ENCODE measurements at regions not wholly inside any gene's neighbourhood (a gene's known extent, or its start where the extent isn't known, plus 50 kb on each side); places are given as distances from the start of the nearest gene placed in this dataset.

DNA sequence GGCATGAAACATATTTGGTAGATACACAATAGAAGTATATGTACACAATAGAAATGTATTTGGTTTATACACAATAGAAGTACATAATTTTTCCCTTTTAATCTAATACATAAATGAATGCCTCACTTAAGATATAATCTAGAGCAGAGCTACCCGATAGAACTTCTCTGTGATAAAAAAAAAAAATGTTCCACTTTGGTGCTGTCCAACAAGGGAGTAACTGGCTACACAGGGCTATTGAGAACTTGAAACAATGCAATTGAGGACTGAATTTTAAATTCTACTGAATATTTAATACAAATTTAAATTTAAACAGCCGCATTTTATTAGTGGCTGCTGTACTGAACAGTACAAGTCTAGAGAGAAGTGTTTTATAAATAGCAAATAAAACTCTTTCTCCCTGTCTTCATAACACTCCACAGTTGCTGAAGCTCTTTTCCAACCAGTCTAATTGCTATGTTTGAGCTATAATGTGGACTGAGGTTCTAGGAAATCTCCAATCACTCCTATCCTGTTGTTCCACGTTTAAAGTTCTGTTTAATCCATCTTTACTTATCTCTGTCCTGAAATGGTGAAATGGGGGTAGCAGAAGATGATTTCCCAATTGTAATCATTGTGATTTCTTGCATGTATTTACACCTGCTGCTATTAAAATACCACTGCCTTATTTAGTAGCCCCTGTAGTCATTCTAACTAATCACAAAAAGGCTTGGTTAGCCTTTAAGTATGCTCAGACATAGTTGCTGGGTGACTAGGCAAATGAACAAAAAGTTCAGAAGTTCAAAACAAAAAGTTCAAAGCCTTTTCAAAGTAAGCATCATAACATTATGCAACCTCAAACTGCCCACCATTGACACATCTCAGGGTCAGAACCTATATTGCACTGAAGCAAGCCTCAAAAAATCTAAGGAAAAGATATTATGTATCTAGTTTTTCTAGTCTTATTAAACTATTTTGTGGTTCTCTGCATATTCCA, 192.3 kb upstream of the C1orf87 start:
- no TSS peak for BruUV-seq (replicated peaks)
- CTCF ChIA-PET = no interaction called here
- Histone ChIP-seq H3K27ac (peak overlapping the region; percentile 78), H3K9me3 (ENCODE audit: insufficient read depth, low read depth) (no peaks in the 10 kb centered on the region; the same call in 1 of the 2 replicates), H3K27me3 (ENCODE audit: insufficient read depth, low read depth) (no peaks in the 10 kb centered on the region), H2AFZ (peak overlapping the region; percentile 56), H4K20me1 (ENCODE audit: insufficient read depth) (no peaks in the 10 kb centered on the region), H3K4me3 (no peak overlapping the region), H3K4me2 (peak overlapping the region; percentile 46), H3K4me1 (replicated peaks; ENCODE audit: insufficient read depth) (peaks cover 24% of the 10 kb centered on the region), H3K9me2 (ENCODE audit: insufficient read depth) (no peaks in the 10 kb centered on the region), H3K79me2 (ENCODE audit: low read depth) (no peaks in the 10 kb centered on the region), H3F3A (ENCODE audit: insufficient read depth, low read depth) (peaks cover 14% of the 10 kb centered on the region), H3K36me3 (ENCODE audit: low read depth) (no peaks in the 10 kb centered on the region)
- peak in 1 of 2 experiments; percentile 90 for DNase-seq
- intact Hi-C loops (cut with micrococcal nuclease; ENCODE audit: unreplicated experiment) = no loop called here
- no peak for TF ChIP-seq EZH2 (IDR thresholded peaks at IDR 0.05; ENCODE audit: low read depth)
- TF ChIP-seq, protein P1, sequence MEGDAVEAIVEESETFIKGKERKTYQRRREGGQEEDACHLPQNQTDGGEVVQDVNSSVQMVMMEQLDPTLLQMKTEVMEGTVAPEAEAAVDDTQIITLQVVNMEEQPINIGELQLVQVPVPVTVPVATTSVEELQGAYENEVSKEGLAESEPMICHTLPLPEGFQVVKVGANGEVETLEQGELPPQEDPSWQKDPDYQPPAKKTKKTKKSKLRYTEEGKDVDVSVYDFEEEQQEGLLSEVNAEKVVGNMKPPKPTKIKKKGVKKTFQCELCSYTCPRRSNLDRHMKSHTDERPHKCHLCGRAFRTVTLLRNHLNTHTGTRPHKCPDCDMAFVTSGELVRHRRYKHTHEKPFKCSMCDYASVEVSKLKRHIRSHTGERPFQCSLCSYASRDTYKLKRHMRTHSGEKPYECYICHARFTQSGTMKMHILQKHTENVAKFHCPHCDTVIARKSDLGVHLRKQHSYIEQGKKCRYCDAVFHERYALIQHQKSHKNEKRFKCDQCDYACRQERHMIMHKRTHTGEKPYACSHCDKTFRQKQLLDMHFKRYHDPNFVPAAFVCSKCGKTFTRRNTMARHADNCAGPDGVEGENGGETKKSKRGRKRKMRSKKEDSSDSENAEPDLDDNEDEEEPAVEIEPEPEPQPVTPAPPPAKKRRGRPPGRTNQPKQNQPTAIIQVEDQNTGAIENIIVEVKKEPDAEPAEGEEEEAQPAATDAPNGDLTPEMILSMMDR (conservative IDR thresholded peaks at IDR 0.05) = no peak
- POLR2A ChIA-PET (ENCODE audit: unreplicated experiment) = no interaction called here

DNA sequence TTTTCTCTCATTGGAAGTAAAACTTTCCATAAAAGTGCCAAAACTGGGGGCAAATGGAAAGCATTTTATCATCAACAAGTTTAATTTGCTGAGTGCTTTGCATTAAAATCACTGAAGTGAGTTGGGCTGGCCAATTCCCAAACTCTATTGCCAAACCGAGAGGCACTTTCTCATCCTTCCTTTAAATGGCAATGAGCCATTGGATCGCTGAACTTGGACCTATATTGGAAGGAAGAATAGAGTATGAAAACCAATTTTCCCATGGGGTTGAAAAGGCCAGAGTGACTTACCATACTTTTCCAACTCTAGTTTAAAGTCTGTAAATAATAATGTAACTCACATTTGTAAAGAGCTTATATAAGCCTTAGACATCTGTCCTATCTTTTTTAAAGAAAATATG, 189.1 kb upstream of the C1orf87 start:
- CTCF ChIA-PET = no interaction called here
- H4K20me1 ChIP-seq (ENCODE audit: insufficient read depth) = no peaks in the 10 kb centered on the region
- peaks cover 24% of the 10 kb centered on the region for H3K4me1 ChIP-seq (replicated peaks; ENCODE audit: insufficient read depth)
- POLR2A ChIA-PET (ENCODE audit: unreplicated experiment) = no interaction called here
- no peak overlapping the region for H2AFZ ChIP-seq
- no peaks in the 10 kb centered on the region for H3K36me3 ChIP-seq (ENCODE audit: low read depth)
- H3K9me3 ChIP-seq (ENCODE audit: insufficient read depth, low read depth) = no peaks in the 10 kb centered on the region; the same call in 1 of the 2 replicates
- H3F3A ChIP-seq (ENCODE audit: insufficient read depth, low read depth) = peaks cover 14% of the 10 kb centered on the region
- no peak overlapping the region for H3K27ac ChIP-seq
- no peak for TF ChIP-seq EZH2 (IDR thresholded peaks at IDR 0.05; ENCODE audit: low read depth)
- TF ChIP-seq, protein P1 (conservative IDR thresholded peaks at IDR 0.05) = no peak
- no peak overlapping the region for H3K4me2 ChIP-seq
- no peak overlapping the region for H3K4me3 ChIP-seq
- H3K27me3 ChIP-seq (ENCODE audit: insufficient read depth, low read depth) = no peaks in the 10 kb centered on the region
- DNase-seq = no peak
- intact Hi-C loops (cut with micrococcal nuclease; ENCODE audit: unreplicated experiment) = no loop called here
- no peaks in the 10 kb centered on the region for H3K79me2 ChIP-seq (ENCODE audit: low read depth)
- BruUV-seq (replicated peaks) = no TSS peak
- H3K9me2 ChIP-seq (ENCODE audit: insufficient read depth) = no peaks in the 10 kb centered on the region

DNA sequence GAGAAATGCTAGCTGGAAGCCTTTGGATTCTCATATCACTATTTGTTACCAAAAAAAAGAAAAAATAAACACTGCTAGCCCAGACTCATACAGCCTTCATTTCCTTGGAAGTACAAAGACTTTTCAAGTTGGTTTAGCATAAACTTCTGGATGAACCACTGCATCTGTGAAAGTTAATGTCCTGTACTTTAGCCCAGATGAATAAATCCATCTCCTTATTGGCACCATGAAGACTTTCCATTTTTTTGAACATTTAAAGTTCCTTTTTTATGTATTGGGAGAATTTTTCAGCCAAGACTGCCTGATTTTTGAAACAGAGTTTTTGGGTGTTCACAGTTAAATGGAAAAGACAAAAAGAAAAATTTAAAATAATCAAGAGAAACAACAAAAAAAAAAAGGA, 184.0 kb upstream of the C1orf87 start:
- H3K36me3 ChIP-seq (ENCODE audit: low read depth) = no peaks in the 10 kb centered on the region; the same call in 1 of the 2 replicates
- TF ChIP-seq, protein P1 (conservative IDR thresholded peaks at IDR 0.05) = no peak
- TF ChIP-seq EZH2 (IDR thresholded peaks at IDR 0.05; ENCODE audit: low read depth) = no peak
- intact Hi-C loops (cut with micrococcal nuclease; ENCODE audit: unreplicated experiment) = no loop called here
- no peak overlapping the region for H3K4me3 ChIP-seq
- POLR2A ChIA-PET (ENCODE audit: unreplicated experiment) = no interaction called here
- no peak overlapping the region for H2AFZ ChIP-seq
- no peak for DNase-seq
- BruUV-seq (replicated peaks) = no TSS peak
- H3K9me3 ChIP-seq (ENCODE audit: insufficient read depth, low read depth) = peaks cover 7% of the 10 kb centered on the region; the same call in 1 of the 2 replicates
- no peak overlapping the region for H3K27ac ChIP-seq
- no peak overlapping the region for H3K4me2 ChIP-seq
- H4K20me1 ChIP-seq (ENCODE audit: insufficient read depth) = no peaks in the 10 kb centered on the region
- H3K4me1 ChIP-seq (replicated peaks; ENCODE audit: insufficient read depth) = peaks cover 13% of the 10 kb centered on the region
- CTCF ChIA-PET = no interaction called here
- no peaks in the 10 kb centered on the region for H3K79me2 ChIP-seq (ENCODE audit: low read depth)
- H3F3A ChIP-seq (ENCODE audit: insufficient read depth, low read depth) = no peaks in the 10 kb centered on the region
- no peaks in the 10 kb centered on the region for H3K27me3 ChIP-seq (ENCODE audit: insufficient read depth, low read depth)
- no peaks in the 10 kb centered on the region for H3K9me2 ChIP-seq (ENCODE audit: insufficient read depth)
